LNCaP clone FGC (cell line): ENCODE measurements at regions not wholly inside any gene's neighbourhood (a gene's known extent, or its start where the extent isn't known, plus 50 kb on each side); places are given as distances from the start of the nearest gene placed in this dataset.
"Not testable (repeated sequence)": the region's sequence is repeated elsewhere in the genome, so short reads cannot be mapped to it uniquely, and the experiment has no call there.

Experiments used
- DNase-seq: peaks from one replicate; pipeline ENCODE4 v3.0.0-alpha.2; 2011; ENCODE audit warnings: low read depth
- H3K4me3 ChIP-seq: 2 replicates; pipeline ENCODE4 v1.5.1; 2011; ENCODE audit warnings: mild to moderate bottlenecking, low read depth, low read length, control low read depth
- CTCF ChIP-seq: IDR thresholded peaks from 2 replicates; pipeline ENCODE4 v1.5.1; 2012; ENCODE audit warnings: mild to moderate bottlenecking; ENCODE audit not compliant: control insufficient read depth, insufficient read depth; ENCODE audit errors: extremely low read depth

GRCh38 chr4:19155568-19155967, 1096.1 kb upstream of the SLIT2 start:
- TF ChIP-seq CTCF: no peak
- DNase-seq: no peak
- no peak overlapping the region for H3K4me3 ChIP-seq

GRCh38 chr4:19154267-19154666, 1097.4 kb upstream of the SLIT2 start:
- not testable (repeated sequence) for DNase-seq, H3K4me3 ChIP-seq

GRCh38 chr4:19152264-19152663, 1099.4 kb upstream of the SLIT2 start:
- TF ChIP-seq CTCF: no peak
- H3K4me3 ChIP-seq: no peak overlapping the region
- no peak for DNase-seq

GRCh38 chr4:19151684-19152083, 1100.0 kb upstream of the SLIT2 start:
- no peak overlapping the region for H3K4me3 ChIP-seq
- TF ChIP-seq CTCF: no peak
- no peak for DNase-seq

GRCh38 chr4:19146038-19146437, 1105.7 kb upstream of the SLIT2 start:
- no peak for TF ChIP-seq CTCF
- H3K4me3 ChIP-seq: no peak overlapping the region
- no peak for DNase-seq

- DNase-seq: no peak
- no peak for TF ChIP-seq CTCF
- no peak overlapping the region for H3K4me3 ChIP-seq
Observed at GRCh38 chr4:19135895-19136633, 1114.5 kb upstream of the LCORL start.

GRCh38 chr4:19134685-19135084, 1113.1 kb upstream of the LCORL start:
- TF ChIP-seq CTCF: no peak
- H3K4me3 ChIP-seq: no peak overlapping the region
- DNase-seq: no peak

- no peak for DNase-seq
- H3K4me3 ChIP-seq: no peak overlapping the region
- TF ChIP-seq CTCF: no peak
Observed at GRCh38 chr4:19133315-19133714, 1111.8 kb upstream of the LCORL start.
